HepG2 (cell line): ENCODE measurements at regions not wholly inside any gene's neighbourhood (a gene's known extent, or its start where the extent isn't known, plus 50 kb on each side); places are given as distances from the start of the nearest gene placed in this dataset.

ENCODE experiments used
- ATAC-seq: fragments of 200-7000 bp; cut with Tn5 transposase; 3 replicates; pipeline ENCODE4 v1.9.1; 2020; ENCODE audit warnings: mild to moderate bottlenecking, moderate library complexity
- BruUV-seq: library from RNA; stranded (reverse); fragments of 400-500 nt; replicated peaks from 2 replicates; lab custom pipeline; 2021; lab: Mats Ljungman, UMichigan
- CTCF ChIA-PET: fragments of 300-600 bp; formaldehyde crosslinking; extraction: SDS; loops from one replicate; lab custom pipeline; 2021; ENCODE audit warnings: low total read pairs, inconsistent platforms, low intra/inter-chr PET ratio; lab: Yijun Ruan, JAX
- POLR2A ChIA-PET: fragments of 350-600 bp; sonication (Branson Sonifier 250); formaldehyde crosslinking; loops from one replicate; lab custom pipeline; 2020; ENCODE audit warnings: antibody characterized with exemption, inconsistent platforms; lab: Yijun Ruan, JAX
- DNase-seq: peaks from one replicate; pipeline ENCODE4 v3.0.0-alpha.2; 2015; ENCODE audit warnings: low spot score
- FAIRE-seq: peaks from 3 replicates; lab custom pipeline; 2011; peaks lifted over from hg19 to GRCh38; lab: Jason Lieb, UNC
- H2AFZ ChIP-seq: one replicate; pipeline ENCODE4 v1.6.1; 2011; ENCODE audit warnings: low read length, inconsistent platforms
- H3K27ac ChIP-seq: fragments of 300-600 bp; 3 replicates; pipeline ENCODE4 v1.8.0; 2011; ENCODE audit warnings: mixed run types, mild to moderate bottlenecking, mixed read lengths, low read length, inconsistent platforms; ENCODE audit not compliant: insufficient read depth; ENCODE audit errors: extremely low read length
- H3K27me3 ChIP-seq, 2 experiments: fragments of 200-600 bp in 1 of 2; 2 replicates in 1 of 2; 3 replicates in 1 of 2; pipeline versions ENCODE4 v1.6.0 to v1.8.0; 2011; ENCODE audit warnings: low read length in 2 of 2, mild to moderate bottlenecking in 2 of 2, moderate library complexity in 2 of 2, inconsistent platforms in 1 of 2; ENCODE audit not compliant: insufficient read depth in 2 of 2, control insufficient read depth in 1 of 2
- H3K36me3 ChIP-seq, 2 experiments: fragments of 200-600 bp in 1 of 2; replicated peaks in 1 of 2; 2 replicates in 1 of 2; 3 replicates in 1 of 2; pipeline versions ENCODE4 v1.5.1 to v1.8.0; 2011; ENCODE audit warnings: low read length in 2 of 2, inconsistent platforms in 1 of 2; ENCODE audit not compliant: insufficient read depth in 2 of 2, control insufficient read depth in 1 of 2
- H3K4me1 ChIP-seq: 2 replicates; pipeline ENCODE4 v1.5.1; 2012; ENCODE audit warnings: low read length, inconsistent platforms; ENCODE audit not compliant: insufficient read depth
- H3K4me2 ChIP-seq: 2 replicates; pipeline ENCODE4 v1.6.0; 2011; ENCODE audit warnings: low read depth, low read length, inconsistent platforms
- H3K4me3 ChIP-seq, 3 experiments: fragments of 200-600 bp in 1 of 3; sonication (generic), shearing (Covaris generic) in 1 of 3; replicated peaks in 1 of 3; 2 replicates each; pipeline ENCODE4 v1.5.1; 2011 to 2016; ENCODE audit warnings: low read length in 3 of 3, inconsistent platforms in 2 of 3, low read depth in 2 of 3, mild to moderate bottlenecking in 2 of 3, control low read depth in 1 of 3, mixed read lengths in 1 of 3; ENCODE audit not compliant: insufficient read depth in 1 of 3
- H3K79me2 ChIP-seq: one replicate; pipeline ENCODE4 v1.6.1; 2011; ENCODE audit warnings: low read length, inconsistent platforms; ENCODE audit not compliant: insufficient read depth
- H3K9ac ChIP-seq: 2 replicates; pipeline ENCODE4 v1.6.0; 2011; ENCODE audit warnings: mild to moderate bottlenecking, low read depth, low read length, inconsistent platforms; ENCODE audit not compliant: insufficient read depth
- H3K9me3 ChIP-seq: 2 replicates; pipeline ENCODE4 v1.5.1; 2012; ENCODE audit warnings: mild to moderate bottlenecking, low read length
- H4K20me1 ChIP-seq: 2 replicates; pipeline ENCODE4 v1.6.0; 2011; ENCODE audit warnings: inconsistent platforms, mild to moderate bottlenecking, low read length, moderate library complexity; ENCODE audit not compliant: insufficient read depth
- MAFF ChIP-seq: IDR thresholded peaks from 2 replicates; pipeline ENCODE4 v1.6.1; 2011; ENCODE audit warnings: low read depth, low read length, improper control_type of control experiment
- MAFK ChIP-seq, 2 experiments: IDR thresholded peaks in 1 of 2; conservative IDR thresholded peaks in 1 of 2; 2 replicates each; pipeline ENCODE4 v1.6.1; 2011; ENCODE audit warnings: improper control_type of control experiment in 2 of 2, low read length in 2 of 2
- NFE2L2 ChIP-seq: fragments of 150-350 bp; IDR thresholded peaks from 2 replicates; pipeline ENCODE4 v1.6.1; 2014; ENCODE audit warnings: low read length
- PHF5A ChIP-seq: IDR thresholded peaks from one replicate; pipeline ENCODE4 v1.6.1; 2018; ENCODE audit warnings: low read depth, missing genetic modification reagents; ENCODE audit not compliant: unreplicated experiment
- SP140L ChIP-seq: sonication (generic); formaldehyde crosslinking; IDR thresholded peaks from 2 replicates; pipeline ENCODE4 v1.4.0; 2020; ENCODE audit warnings: missing genetic modification reagents, borderline replicate concordance
- SUZ12 ChIP-seq: fragments of 150-350 bp; IDR thresholded peaks from 2 replicates; pipeline ENCODE4 v1.6.1; 2014; ENCODE audit warnings: low read depth, low read length
- WIZ ChIP-seq: sonication (generic); formaldehyde crosslinking; IDR thresholded peaks from 2 replicates; pipeline ENCODE4 v1.5.1; 2020; ENCODE audit warnings: mild to moderate bottlenecking, missing genetic modification reagents
- ZNF550 ChIP-seq: sonication (generic); formaldehyde crosslinking; IDR thresholded peaks from 2 replicates; pipeline ENCODE4 v1.4.0; 2020; ENCODE audit warnings: mild to moderate bottlenecking, missing genetic modification reagents, borderline replicate concordance
- ZNF563 ChIP-seq: sonication (generic); formaldehyde crosslinking; IDR thresholded peaks from 2 replicates; pipeline ENCODE4 v1.8.0; 2022; ENCODE audit warnings: mild to moderate bottlenecking, moderate library complexity, missing genetic modification reagents
- WGBS: methylation state at CpG from one replicate; pipeline ENCODE4 v1.1.6; 2017; ENCODE audit warnings: low lambda C conversion rate; 5-methylcytosine and 5-hydroxymethylcytosine counted together
- in situ Hi-C: cut with HindIII; loops from 2 replicates; pipeline ENCODE4 v1.10.0; 2017; ENCODE audit warnings: low pct_unique_long_range_greater_than_20kb; ENCODE audit not compliant: extremely low pct_ligation_motif_present
- intact Hi-C: fragments of 100-400 bp; cut with micrococcal nuclease; formaldehyde crosslinking; loops from one replicate; pipeline ENCODE4 v1.10.0; 2022; ENCODE audit not compliant: unreplicated experiment

DNA sequence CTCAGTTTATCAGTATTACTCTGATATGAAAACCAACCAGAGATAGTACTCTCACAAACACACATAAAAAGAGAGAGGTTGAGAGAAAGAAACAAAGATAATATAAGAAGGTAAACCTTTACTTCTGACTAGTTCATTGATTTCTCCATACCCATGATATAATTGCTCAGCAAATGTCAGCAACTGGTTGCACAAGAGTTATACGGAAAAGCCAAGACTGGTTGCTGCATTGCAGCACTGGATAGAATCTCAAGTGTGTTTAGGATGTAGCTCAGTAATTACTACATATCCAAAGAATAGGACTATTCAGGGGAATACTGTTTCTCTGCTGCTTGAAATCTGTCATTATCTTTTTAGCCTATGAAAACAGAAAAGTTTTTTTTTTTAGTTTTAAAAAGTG lies 1332.8 kb downstream of the OLFM4 start (continued):
- no peak for TF ChIP-seq PHF5A (CRISPR knock-in tag)
- TF ChIP-seq ZNF550 (CRISPR knock-in tag): no peak
- no peak for TF ChIP-seq WIZ (CRISPR knock-in tag)
- no peak for TF ChIP-seq SP140L (CRISPR knock-in tag)

DNA sequence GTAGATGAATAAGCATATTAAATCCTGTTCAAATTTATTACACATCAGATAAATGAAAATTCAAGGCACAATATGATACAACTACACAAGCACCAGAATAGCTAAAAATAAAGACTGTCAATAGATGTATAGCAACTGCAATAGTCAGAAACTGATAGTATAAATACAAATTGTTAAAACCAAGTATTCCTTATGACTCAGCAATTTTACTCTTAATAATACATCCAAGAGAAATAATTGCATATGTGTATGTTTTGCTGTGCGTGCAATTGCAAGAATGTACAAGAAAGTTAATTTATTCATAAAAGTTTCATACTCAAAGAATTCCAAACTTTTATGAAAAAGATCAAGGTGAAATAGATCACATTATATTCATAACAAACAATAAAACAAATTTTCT lies 1338.1 kb downstream of the OLFM4 start:
- in situ Hi-C loops (no loop called here), intact Hi-C loops (no loop called here)
- TF ChIP-seq MAFF: peak; percentile 67; the same call in 1 of the 2 replicates
- TF ChIP-seq ZNF563 (CRISPR knock-in tag): no peak
- TF ChIP-seq NFE2L2: peak; percentile 72
- TF ChIP-seq MAFK (conservative IDR thresholded peaks at IDR 0.05 in 1 of 2, IDR thresholded peaks at IDR 0.05 in 1 of 2; ENCODE audit: low read length in 2 of 2): peak; percentile 63 to 79
- no peak for TF ChIP-seq SUZ12
- no peak for ATAC-seq
- Histone ChIP-seq H3K9me3 (peaks cover 33% of the 10 kb centered on the region), H3K79me2 (no peaks in the 10 kb centered on the region), H3K27ac (no peak overlapping the region), H3K4me3 (no peak overlapping the region), H3K4me1 (no peaks in the 10 kb centered on the region), H3K36me3 (no peaks in the 10 kb centered on the region), H3K27me3 (no peaks in the 10 kb centered on the region), H4K20me1 (no peaks in the 10 kb centered on the region), H3K9ac (no peak overlapping the region), H3K4me2 (no peak overlapping the region), H2AFZ (no peak overlapping the region)
- WGBS: 0% methylated on average over 1 of the region's 1 CpG
- no peak for DNase-seq
- BruUV-seq: no TSS peak
- ChIA-PET CTCF (no interaction called here), POLR2A (no interaction called here)
- FAIRE-seq: no peak
